ENCODE measurements at regions not wholly inside any gene's neighbourhood (a gene's known extent, or its start where the extent isn't known, plus 50 kb on each side); places are given as distances from the start of the nearest gene placed in this dataset.

DNA sequence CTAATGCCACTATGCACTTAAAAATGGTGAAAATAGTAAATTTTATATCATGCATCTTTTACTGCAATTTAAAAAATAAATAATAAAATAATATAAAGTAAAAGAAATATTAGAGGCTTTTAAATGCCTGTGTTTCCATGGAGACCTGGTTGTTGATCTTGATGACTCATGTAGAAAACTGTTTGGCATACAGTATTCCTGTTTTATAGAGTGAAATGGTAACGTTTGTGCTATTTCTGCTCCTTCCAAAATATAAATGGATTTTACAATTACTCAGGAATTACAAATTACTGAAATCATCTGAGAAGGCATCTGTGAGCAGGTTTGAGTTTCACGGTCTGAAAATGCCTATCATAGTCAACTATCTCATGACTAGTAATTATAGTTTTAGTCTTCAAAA is 98.4 kb upstream of the USP25 start:
- no peak for TF ChIP-seq FOXA1 (IDR thresholded peaks at IDR 0.05)
- no peak for TF ChIP-seq FOXA1 (CRISPR knock-in tag; IDR thresholded peaks at IDR 0.05)
- no peak for TF ChIP-seq SIN3A (IDR thresholded peaks at IDR 0.05; ENCODE audit: borderline replicate concordance, low read depth, low read length)
- no peak for TF ChIP-seq ASH2L (IDR thresholded peaks at IDR 0.05; ENCODE audit: insufficient read length, low read depth, low read length)
- no peak for TF ChIP-seq PHF20 (CRISPR knock-in tag; IDR thresholded peaks at IDR 0.05)
- TF ChIP-seq, protein P1, sequence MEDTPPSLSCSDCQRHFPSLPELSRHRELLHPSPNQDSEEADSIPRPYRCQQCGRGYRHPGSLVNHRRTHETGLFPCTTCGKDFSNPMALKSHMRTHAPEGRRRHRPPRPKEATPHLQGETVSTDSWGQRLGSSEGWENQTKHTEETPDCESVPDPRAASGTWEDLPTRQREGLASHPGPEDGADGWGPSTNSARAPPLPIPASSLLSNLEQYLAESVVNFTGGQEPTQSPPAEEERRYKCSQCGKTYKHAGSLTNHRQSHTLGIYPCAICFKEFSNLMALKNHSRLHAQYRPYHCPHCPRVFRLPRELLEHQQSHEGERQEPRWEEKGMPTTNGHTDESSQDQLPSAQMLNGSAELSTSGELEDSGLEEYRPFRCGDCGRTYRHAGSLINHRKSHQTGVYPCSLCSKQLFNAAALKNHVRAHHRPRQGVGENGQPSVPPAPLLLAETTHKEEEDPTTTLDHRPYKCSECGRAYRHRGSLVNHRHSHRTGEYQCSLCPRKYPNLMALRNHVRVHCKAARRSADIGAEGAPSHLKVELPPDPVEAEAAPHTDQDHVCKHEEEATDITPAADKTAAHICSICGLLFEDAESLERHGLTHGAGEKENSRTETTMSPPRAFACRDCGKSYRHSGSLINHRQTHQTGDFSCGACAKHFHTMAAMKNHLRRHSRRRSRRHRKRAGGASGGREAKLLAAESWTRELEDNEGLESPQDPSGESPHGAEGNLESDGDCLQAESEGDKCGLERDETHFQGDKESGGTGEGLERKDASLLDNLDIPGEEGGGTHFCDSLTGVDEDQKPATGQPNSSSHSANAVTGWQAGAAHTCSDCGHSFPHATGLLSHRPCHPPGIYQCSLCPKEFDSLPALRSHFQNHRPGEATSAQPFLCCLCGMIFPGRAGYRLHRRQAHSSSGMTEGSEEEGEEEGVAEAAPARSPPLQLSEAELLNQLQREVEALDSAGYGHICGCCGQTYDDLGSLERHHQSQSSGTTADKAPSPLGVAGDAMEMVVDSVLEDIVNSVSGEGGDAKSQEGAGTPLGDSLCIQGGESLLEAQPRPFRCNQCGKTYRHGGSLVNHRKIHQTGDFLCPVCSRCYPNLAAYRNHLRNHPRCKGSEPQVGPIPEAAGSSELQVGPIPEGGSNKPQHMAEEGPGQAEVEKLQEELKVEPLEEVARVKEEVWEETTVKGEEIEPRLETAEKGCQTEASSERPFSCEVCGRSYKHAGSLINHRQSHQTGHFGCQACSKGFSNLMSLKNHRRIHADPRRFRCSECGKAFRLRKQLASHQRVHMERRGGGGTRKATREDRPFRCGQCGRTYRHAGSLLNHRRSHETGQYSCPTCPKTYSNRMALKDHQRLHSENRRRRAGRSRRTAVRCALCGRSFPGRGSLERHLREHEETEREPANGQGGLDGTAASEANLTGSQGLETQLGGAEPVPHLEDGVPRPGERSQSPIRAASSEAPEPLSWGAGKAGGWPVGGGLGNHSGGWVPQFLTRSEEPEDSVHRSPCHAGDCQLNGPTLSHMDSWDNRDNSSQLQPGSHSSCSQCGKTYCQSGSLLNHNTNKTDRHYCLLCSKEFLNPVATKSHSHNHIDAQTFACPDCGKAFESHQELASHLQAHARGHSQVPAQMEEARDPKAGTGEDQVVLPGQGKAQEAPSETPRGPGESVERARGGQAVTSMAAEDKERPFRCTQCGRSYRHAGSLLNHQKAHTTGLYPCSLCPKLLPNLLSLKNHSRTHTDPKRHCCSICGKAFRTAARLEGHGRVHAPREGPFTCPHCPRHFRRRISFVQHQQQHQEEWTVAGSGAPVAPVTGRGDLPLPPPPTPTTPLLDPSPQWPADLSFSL (CRISPR knock-in tag; IDR thresholded peaks at IDR 0.05): no peak
- TF ChIP-seq, protein P2, sequence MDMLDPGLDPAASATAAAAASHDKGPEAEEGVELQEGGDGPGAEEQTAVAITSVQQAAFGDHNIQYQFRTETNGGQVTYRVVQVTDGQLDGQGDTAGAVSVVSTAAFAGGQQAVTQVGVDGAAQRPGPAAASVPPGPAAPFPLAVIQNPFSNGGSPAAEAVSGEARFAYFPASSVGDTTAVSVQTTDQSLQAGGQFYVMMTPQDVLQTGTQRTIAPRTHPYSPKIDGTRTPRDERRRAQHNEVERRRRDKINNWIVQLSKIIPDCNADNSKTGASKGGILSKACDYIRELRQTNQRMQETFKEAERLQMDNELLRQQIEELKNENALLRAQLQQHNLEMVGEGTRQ (IDR thresholded peaks at IDR 0.05; ENCODE audit: low read depth, low read length): no peak
- TF ChIP-seq, protein P2 (CRISPR knock-in tag; IDR thresholded peaks at IDR 0.05; ENCODE audit: borderline replicate concordance): no peak
- TF ChIP-seq, protein P3, sequence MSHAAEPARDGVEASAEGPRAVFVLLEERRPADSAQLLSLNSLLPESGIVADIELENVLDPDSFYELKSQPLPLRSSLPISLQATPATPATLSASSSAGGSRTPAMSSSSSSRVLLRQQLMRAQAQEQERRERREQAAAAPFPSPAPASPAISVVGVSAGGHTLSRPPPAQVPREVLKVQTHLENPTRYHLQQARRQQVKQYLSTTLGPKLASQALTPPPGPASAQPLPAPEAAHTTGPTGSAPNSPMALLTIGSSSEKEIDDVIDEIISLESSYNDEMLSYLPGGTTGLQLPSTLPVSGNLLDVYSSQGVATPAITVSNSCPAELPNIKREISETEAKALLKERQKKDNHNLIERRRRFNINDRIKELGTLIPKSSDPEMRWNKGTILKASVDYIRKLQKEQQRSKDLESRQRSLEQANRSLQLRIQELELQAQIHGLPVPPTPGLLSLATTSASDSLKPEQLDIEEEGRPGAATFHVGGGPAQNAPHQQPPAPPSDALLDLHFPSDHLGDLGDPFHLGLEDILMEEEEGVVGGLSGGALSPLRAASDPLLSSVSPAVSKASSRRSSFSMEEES (CRISPR knock-in tag; IDR thresholded peaks at IDR 0.05): no peak
- TF ChIP-seq CEBPG (CRISPR knock-in tag; IDR thresholded peaks at IDR 0.05): no peak
- no peak for TF ChIP-seq MIXL1 (CRISPR knock-in tag; IDR thresholded peaks at IDR 0.05)
- no peak for TF ChIP-seq ELF4 (CRISPR knock-in tag; IDR thresholded peaks at IDR 0.05; ENCODE audit: borderline replicate concordance)
